Inflammatory macrophage (primary cell): ENCODE measurements at regions not wholly inside any gene's neighbourhood (a gene's known extent, or its start where the extent isn't known, plus 50 kb on each side); places are given as distances from the start of the nearest gene placed in this dataset.

Experiments used
- DNase-seq, 2 donors: peaks; one replicate each; pipeline ENCODE4 v3.0.0-alpha.2; 2020 to 2022

DNA sequence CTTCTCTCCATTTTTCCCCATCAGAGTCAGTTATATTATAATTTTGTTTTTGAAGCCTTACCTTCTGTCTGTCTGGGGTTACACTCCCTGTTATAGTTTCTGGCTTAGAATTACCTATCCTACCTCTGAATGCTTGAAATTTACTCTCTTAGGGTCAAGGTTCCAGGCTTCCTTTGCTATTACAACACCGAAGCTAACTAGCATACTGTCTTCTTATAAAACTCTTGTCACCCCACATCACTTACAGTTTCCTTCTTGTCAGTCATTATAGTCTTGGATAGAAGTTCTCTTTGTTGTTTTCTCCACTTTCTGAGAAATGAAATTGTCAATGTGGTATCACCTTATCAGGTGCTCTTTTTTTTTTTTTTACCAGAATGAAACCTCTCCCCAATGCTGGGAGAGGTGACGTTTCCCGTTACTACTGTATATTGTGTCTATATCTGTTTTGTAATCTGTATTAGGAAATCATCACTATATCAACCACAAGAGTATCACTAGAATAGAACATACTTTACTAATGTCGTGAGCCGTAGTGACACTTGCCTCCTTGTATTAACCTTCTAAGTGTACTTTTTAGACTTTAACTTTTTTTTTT lies 69.2 kb upstream of the PSMA6 start:
- peak in 1 of 2 donors; percentile 39 for DNase-seq

DNA sequence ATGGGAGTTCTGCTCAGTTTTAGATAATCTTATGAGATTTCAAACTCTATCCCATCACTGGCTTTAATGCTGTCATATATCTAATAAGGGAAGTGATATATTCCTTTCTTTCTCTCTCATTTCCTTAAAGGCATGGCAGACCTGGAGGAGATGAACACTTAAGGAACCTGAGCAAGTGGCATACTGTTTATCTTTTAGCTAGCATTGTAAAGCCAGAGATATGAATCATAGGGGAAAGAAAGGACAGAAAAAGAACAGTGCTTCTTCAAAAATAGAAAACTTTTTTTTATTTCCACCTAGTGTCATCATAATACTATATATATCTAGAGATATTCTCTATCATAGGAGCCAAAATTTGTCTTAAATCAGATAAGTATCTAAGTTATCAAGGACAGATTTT lies 68.3 kb upstream of the PSMA6 start:
- no peak for DNase-seq

DNA sequence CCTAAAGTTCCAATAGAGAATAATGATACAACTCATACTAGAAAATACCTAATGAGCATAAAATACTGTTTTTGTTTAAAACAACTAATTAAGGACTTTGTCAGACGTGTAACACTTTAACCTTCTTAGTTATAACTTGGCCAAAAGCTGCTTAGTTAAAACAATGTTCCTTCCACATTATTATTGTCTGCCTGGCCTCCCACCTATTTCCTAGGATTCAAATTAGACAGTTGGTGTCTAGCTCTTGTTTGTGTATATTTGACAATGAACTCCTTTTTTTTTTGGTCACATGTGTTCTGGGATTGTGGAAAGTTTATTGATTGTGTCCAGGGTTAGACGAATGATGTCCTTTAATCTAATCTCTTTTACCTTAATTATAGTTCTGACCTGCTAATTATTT lies 67.6 kb upstream of the PSMA6 start:
- no peak for DNase-seq

DNA sequence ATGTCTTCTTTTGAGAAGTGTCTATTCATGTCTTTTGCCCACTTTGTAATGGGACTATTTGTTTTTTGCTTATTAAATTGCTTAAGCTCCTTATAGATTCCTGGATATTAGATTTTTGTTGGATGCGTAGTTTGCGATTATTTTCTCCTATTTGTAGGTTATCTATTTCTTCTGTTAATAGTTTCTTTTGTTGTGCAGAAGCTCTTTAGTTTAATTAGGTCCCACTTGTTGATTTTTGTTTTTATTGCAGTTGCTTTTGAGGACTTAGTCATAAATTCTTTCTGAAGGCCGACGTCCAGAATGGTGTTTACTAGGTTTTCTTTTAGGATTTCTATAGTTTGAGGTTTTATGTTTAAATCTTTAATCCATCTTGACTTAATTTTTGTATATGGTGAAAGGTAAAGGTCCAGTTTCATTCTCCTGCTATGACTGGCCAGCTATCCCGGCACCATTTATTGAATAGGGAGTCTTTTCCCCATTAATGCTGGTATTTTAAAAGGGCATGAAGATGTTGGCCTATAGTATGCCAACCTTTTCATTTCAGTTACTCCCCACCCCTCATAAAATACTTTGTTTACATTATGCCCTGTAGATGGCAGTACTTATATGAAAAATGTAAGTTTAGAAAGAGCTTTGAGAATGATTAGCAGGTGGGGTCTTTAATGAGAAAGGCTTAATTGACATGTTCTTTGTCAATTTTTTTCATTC lies 62.9 kb upstream of the PSMA6 start:
- DNase-seq: peak in 1 of 2 donors; percentile 33

DNA sequence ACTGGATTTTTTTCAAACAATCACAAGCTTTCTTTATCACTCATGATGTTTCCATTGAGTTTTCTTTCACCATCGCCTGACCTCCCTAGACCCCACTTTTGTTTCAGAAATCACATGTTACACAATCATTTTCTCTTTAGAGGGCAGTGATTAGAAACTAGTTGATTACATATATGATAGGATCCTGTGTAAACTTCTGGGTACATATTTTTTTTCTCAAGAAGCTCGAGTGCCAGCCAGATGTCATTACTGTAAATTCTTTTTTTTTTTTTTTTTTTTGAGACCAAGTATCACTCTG lies 62.4 kb upstream of the PSMA6 start:
- no peak for DNase-seq

DNA sequence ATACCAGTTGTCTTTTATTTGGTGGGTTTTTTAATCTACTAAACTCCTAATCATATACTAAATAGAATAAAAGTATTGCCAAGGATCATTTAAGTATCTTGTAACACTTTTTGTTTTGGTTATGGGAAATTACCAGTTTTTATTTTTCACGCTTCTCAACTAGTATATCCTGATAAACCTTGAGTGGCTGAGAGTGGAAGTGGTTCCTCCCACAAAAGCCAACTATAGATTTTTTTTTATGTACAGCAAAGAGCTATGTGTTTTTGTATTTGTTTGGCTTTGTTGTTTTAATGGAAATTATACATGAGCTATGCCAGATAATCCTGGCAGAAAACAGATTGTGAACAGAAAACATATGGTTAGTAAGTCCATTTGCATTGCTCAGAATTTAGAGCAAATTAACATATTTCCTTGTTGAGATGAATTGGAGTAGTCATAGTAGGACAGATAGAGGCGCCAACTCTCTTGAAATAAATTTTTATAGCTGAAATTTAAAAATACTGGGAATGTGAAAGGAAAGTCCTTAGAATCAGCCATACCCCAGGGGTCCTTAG lies 60.9 kb upstream of the PSMA6 start:
- no peak for DNase-seq

DNA sequence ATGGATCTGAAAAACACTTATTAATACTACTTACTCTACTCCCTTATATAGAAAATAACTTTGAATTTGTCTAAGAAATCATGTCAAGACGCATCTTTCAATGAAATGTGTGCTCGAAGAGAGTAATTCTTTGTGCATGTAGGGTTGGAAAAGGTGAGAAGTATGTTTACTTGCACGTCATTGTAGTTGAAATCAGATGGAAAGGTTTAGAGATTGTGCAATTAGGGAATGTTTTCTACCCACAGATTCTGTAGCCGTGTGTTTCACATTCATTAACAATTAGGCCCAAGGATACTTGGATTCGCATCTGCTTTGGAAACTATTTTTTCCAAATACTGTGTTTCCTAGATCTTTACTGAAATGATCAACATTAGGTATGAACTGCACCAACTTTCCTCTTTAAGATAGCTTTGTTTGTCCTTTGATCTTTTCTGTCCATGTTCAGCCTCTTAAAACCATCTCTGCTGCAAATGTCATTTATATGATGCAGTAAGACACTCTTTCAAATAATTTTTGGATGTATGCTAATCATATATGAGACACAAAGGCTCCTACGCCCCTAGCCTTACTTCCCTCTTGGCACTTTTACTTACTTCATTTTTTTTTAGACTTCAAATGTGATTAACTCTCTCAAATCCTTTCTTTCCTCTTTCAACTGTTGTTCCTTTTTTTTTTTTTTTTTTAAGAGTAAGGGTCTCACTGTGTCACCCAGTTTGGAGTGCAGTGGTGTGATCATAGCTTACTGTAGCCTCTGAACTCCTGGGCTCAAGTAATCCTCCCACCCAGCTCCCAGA lies 58.0 kb upstream of the PSMA6 start:
- peak; percentile 47 to 51 for DNase-seq

DNA sequence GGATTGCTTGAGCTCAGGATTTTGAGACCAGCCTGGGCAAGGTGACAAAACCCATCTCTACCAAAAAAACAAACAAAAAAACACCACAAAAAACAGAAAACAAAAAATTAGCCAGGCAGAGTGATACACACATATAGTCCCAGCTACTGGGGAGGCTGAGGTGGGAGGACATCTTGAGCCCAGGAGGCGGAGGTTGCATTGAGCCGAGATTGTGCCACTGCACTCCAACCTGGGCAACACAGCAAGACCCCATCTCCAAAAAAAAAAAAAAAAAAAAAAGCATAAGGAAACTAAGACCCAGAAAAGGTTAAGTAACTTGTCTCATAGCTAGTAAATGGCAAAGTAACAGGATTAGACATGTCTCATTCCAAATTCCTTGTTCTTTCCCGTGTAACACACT lies 56.3 kb upstream of the PSMA6 start:
- DNase-seq: no peak

DNA sequence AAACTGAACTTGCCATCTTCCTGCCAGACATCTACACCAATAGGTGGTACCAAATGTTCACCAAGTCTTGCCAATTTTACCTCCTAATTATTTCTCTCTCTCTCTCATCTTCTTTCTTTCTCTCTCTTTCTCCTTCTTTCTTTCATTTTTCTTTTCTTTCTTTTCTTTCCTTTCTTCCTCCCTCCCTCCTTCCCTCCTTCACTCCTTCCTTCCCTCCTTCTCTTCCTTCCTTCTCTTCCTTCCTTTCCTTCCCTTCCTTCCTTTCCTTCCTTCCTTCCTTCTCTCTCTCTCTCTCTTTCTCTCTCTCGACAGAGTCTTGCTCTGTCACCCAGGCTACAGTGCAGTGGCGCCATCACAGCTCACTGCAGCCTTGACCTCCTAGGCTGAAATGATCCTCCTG lies 55.4 kb upstream of the PSMA6 start:
- DNase-seq: no peak

DNA sequence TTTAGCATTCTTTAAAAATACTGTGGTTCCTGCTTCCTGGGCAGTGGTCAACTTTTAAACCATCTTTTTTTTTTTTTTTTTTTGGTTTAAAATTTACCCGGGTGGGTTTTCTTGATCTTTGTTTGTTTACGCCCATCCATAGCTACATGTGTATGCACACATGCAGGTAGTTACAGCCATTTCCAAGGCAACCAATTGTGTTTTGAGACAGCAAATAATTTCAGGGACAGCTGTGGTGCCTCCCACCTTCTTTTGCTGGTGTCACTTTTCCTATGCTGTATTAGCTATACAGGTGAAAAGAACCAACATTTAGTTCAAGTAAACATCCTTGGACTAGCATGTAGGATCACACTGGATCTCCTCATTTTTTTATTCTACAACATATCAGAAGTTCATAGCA lies 52.0 kb upstream of the PSMA6 start:
- DNase-seq: no peak
